Caco-2 (cell line): ENCODE measurements at regions not wholly inside any gene's neighbourhood (a gene's known extent, or its start where the extent isn't known, plus 50 kb on each side); places are given as distances from the start of the nearest gene placed in this dataset.

Source experiments
- BruUV-seq: library from RNA; stranded (reverse); fragments of 400-500 nt; replicated peaks from 2 replicates; lab custom pipeline; 2021; lab: Mats Ljungman, UMichigan
- CTCF ChIA-PET: fragments of 300-600 bp; sonication (Branson Sonifier 250); formaldehyde crosslinking; loops from one replicate; lab custom pipeline; 2022; ENCODE audit warnings: antibody characterized with exemption; lab: Charles Lee
- POLR2A ChIA-PET: fragments of 300-600 bp; sonication (Branson Sonifier 250); formaldehyde crosslinking; loops from one replicate; lab custom pipeline; 2022; ENCODE audit warnings: antibody characterized with exemption; lab: Charles Lee
- DNase-seq, 2 experiments: peaks; one replicate each; pipeline versions ENCODE4 v3.0.0 to v3.0.0-alpha.2; 2020 to 2022
- H3K27me3 ChIP-seq: replicated peaks from 2 replicates; pipeline ENCODE4 v1.6.0; 2011; ENCODE audit warnings: low read length; ENCODE audit not compliant: control insufficient read depth, insufficient read depth
- H3K36me3 ChIP-seq: 2 replicates; pipeline ENCODE4 v1.5.1; 2011; ENCODE audit warnings: low read length; ENCODE audit not compliant: control insufficient read depth, insufficient read depth
- H3K4me1 ChIP-seq: fragments of 250-450 bp; sonication (Bioruptor Pico); 2 replicates; pipeline ENCODE4 v1.5.1; 2020; ENCODE audit warnings: mild to moderate bottlenecking
- H3K4me3 ChIP-seq: 2 replicates; pipeline ENCODE4 v1.5.1; 2011; ENCODE audit warnings: low read depth, mild to moderate bottlenecking, control low read depth, low read length
- H3K9me3 ChIP-seq: fragments of 250-450 bp; sonication (Bioruptor Pico); 2 replicates; pipeline ENCODE4 v1.5.1; 2020; ENCODE audit warnings: mild to moderate bottlenecking, moderate library complexity
- H3K27ac Mint-ChIP-seq: one replicate; pipeline ENCODE4 v1.8.0; 2022; ENCODE audit warnings: mixed read lengths; ENCODE audit not compliant: unreplicated experiment
- H3K27me3 Mint-ChIP-seq: one replicate; pipeline ENCODE4 v1.8.0; 2022; ENCODE audit warnings: mixed read lengths; ENCODE audit not compliant: insufficient read depth, unreplicated experiment
- H3K36me3 Mint-ChIP-seq: one replicate; pipeline ENCODE4 v1.8.0; 2022; ENCODE audit warnings: mild to moderate bottlenecking, mixed read lengths; ENCODE audit not compliant: insufficient read depth, unreplicated experiment
- H3K4me1 Mint-ChIP-seq: one replicate; pipeline ENCODE4 v1.8.0; 2022; ENCODE audit warnings: low read depth, mixed read lengths; ENCODE audit not compliant: unreplicated experiment
- H3K4me3 Mint-ChIP-seq: one replicate; pipeline ENCODE4 v1.8.0; 2022; ENCODE audit warnings: mild to moderate bottlenecking, moderate library complexity, mixed read lengths; ENCODE audit not compliant: unreplicated experiment
- H3K9me3 Mint-ChIP-seq: one replicate; pipeline ENCODE4 v1.8.0; 2022; ENCODE audit warnings: mixed read lengths; ENCODE audit not compliant: unreplicated experiment
- intact Hi-C: fragments of 100-400 bp; cut with micrococcal nuclease; formaldehyde crosslinking; loops from one replicate; pipeline ENCODE4 v1.10.0; 2022; ENCODE audit not compliant: unreplicated experiment
- TF ChIP-seq, protein P1 (sequence below), 2 experiments: fragments of 200-600 bp in 1 of 2; IDR thresholded peaks; 1 replicate in 1 of 2; 2 replicates in 1 of 2; pipeline versions ENCODE4 v1.5.1 to v1.8.0; 2011 to 2022; ENCODE audit warnings: antibody characterized with exemption in 1 of 2, control low read depth in 1 of 2, inconsistent platforms in 1 of 2, low read depth in 1 of 2, low read length in 1 of 2, mild to moderate bottlenecking in 1 of 2, moderate library complexity in 1 of 2; ENCODE audit not compliant: insufficient read depth in 1 of 2, severe bottlenecking in 1 of 2, unreplicated experiment in 1 of 2

DNA sequence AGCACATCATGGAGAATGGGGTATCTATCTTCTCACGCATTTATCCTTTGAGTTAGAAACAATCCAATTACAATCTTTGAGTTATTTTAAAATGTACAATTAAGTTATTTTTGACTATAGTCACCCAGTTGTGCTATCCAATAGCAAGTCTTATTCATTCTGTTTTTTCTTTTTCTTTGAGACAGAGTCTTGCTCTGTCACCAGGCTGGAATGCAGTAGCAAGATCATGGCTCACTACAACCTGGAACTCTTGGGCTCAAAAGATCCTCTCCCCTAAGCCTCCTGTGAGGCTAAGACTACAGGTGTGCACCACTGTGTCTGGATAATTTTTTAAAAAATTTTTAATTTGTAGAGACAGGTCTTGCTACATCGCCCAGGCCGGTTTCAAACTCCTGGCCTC, 201.5 kb upstream of the ZNF217 start:
- H3K27ac Mint-ChIP-seq = no peak overlapping the region
- Histone ChIP-seq H3K36me3 (no peaks in the 10 kb centered on the region), H3K9me3 (no peaks in the 10 kb centered on the region), H3K4me3 (no peak overlapping the region), H3K27me3 (no peaks in the 10 kb centered on the region), H3K4me1 (peaks cover 35% of the 10 kb centered on the region)
- ChIA-PET CTCF (no interaction called here), POLR2A (no interaction called here)
- no peaks in the 10 kb centered on the region for H3K36me3 Mint-ChIP-seq
- H3K9me3 Mint-ChIP-seq = peaks cover 12% of the 10 kb centered on the region
- H3K27me3 Mint-ChIP-seq = no peaks in the 10 kb centered on the region
- H3K4me1 Mint-ChIP-seq = peaks cover 58% of the 10 kb centered on the region
- TF ChIP-seq, protein P1, sequence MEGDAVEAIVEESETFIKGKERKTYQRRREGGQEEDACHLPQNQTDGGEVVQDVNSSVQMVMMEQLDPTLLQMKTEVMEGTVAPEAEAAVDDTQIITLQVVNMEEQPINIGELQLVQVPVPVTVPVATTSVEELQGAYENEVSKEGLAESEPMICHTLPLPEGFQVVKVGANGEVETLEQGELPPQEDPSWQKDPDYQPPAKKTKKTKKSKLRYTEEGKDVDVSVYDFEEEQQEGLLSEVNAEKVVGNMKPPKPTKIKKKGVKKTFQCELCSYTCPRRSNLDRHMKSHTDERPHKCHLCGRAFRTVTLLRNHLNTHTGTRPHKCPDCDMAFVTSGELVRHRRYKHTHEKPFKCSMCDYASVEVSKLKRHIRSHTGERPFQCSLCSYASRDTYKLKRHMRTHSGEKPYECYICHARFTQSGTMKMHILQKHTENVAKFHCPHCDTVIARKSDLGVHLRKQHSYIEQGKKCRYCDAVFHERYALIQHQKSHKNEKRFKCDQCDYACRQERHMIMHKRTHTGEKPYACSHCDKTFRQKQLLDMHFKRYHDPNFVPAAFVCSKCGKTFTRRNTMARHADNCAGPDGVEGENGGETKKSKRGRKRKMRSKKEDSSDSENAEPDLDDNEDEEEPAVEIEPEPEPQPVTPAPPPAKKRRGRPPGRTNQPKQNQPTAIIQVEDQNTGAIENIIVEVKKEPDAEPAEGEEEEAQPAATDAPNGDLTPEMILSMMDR (IDR thresholded peaks at IDR 0.05; ENCODE audit: insufficient read depth in 1 of 2, low read depth in 1 of 2, low read length in 1 of 2, severe bottlenecking in 1 of 2, unreplicated experiment in 1 of 2) = no peak
- intact Hi-C loops = no loop called here
- no peak overlapping the region for H3K4me3 Mint-ChIP-seq
- no TSS peak for BruUV-seq
- no peak for DNase-seq

DNA sequence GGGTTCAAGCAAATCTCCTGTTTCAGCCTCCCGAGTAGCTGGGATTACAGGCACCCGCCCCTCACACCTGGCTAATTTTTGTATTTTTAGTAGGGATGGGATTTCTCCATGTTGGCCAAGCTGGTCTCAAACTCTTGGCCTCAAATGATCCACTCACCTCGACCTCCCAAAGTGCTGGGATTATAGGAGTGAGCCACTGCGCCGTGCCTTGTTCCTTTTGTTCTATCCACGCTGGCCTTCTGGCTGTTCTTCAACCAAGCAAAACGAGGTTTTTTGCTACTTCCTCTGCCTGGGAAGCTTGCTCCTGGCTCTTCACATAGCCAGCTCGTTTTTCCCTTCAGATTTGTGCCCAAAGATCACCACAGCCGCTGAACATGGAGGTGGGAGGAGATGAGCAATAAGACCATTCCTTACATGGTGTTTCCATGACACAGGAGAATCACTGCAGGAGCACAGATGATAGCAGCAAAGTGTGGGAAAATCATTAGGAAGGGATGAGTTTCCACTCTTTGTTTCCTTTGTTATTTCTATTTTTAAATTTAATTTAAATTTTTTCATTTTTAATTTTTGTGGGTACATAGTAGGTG, 201.0 kb upstream of the ZNF217 start:
- peaks cover 33% of the 10 kb centered on the region for H3K4me1 ChIP-seq
- H3K4me3 ChIP-seq = no peak overlapping the region
- TF ChIP-seq, protein P1 (IDR thresholded peaks at IDR 0.05; ENCODE audit: insufficient read depth in 1 of 2, low read depth in 1 of 2, low read length in 1 of 2, severe bottlenecking in 1 of 2, unreplicated experiment in 1 of 2) = no peak
- no peaks in the 10 kb centered on the region for H3K27me3 ChIP-seq
- no peaks in the 10 kb centered on the region for H3K36me3 ChIP-seq
- Mint-ChIP-seq H3K4me3 (no peak overlapping the region), H3K36me3 (no peaks in the 10 kb centered on the region), H3K9me3 (peaks cover 12% of the 10 kb centered on the region), H3K27ac (no peak overlapping the region), H3K4me1 (peaks cover 57% of the 10 kb centered on the region), H3K27me3 (no peaks in the 10 kb centered on the region)
- intact Hi-C loops = no loop called here
- H3K9me3 ChIP-seq = no peaks in the 10 kb centered on the region
- DNase-seq = no peak
- POLR2A ChIA-PET = interaction anchor here (0.6 kb wide), 1 partner anchor 61 kb away, joined by 3 read pairs; no protein-coding TSS in a partner anchor
- BruUV-seq = no TSS peak
- CTCF ChIA-PET = no interaction called here

DNA sequence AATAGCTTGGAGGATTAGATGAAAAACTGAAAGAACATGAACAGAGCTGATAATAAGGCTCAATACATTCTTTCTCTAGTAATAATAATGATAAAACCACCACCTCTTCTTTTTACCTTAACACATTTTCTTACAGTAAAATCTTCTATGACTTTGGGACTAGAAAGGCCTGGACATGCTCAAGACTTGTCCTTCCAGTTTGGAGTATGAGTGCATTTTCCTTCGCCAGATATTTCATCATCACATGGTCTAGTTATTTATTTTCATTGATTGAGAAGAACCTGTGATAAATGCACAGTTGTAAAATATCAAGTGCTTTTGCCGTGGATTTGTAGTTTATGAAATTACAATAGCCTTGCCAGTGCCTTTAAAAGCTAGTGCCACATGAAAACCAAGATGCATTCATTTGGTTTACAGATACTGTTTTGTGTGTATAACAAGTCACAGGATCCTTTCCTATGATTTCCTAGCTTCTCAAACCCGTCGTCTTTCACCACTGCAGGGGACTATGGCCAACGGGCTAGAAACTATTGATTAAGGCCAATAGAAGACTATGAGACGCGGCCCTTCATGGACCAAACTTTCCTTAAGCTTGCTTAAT, 200.2 kb upstream of the ZNF217 start:
- Mint-ChIP-seq H3K4me1 (peaks cover 57% of the 10 kb centered on the region), H3K27me3 (no peaks in the 10 kb centered on the region), H3K36me3 (peaks cover 2% of the 10 kb centered on the region), H3K9me3 (peaks cover 11% of the 10 kb centered on the region), H3K27ac (no peak overlapping the region), H3K4me3 (no peak overlapping the region)
- H3K9me3 ChIP-seq = no peaks in the 10 kb centered on the region
- TF ChIP-seq, protein P1 (IDR thresholded peaks at IDR 0.05; ENCODE audit: insufficient read depth in 1 of 2, low read depth in 1 of 2, low read length in 1 of 2, severe bottlenecking in 1 of 2, unreplicated experiment in 1 of 2) = no peak
- no peak for DNase-seq
- H3K36me3 ChIP-seq = no peaks in the 10 kb centered on the region
- BruUV-seq = no TSS peak
- intact Hi-C loops = no loop called here
- no peak overlapping the region for H3K4me3 ChIP-seq
- H3K4me1 ChIP-seq = peaks cover 32% of the 10 kb centered on the region
- no peaks in the 10 kb centered on the region for H3K27me3 ChIP-seq
- CTCF ChIA-PET = no interaction called here
- POLR2A ChIA-PET = interaction anchor here (0.6 kb wide), 1 partner anchor 61 kb away, joined by 3 read pairs; no protein-coding TSS in a partner anchor
